HUES48 (cell line): ENCODE measurements at regions not wholly inside any gene's neighbourhood (a gene's known extent, or its start where the extent isn't known, plus 50 kb on each side); places are given as distances from the start of the nearest gene placed in this dataset.
A peak's percentile ranks its signal among the peaks of the same experiment; 100 is the strongest.

ENCODE experiments used
- H3K27ac ChIP-seq: one replicate; pipeline ENCODE4 v1.7.0; 2013; ENCODE audit warnings: low read depth, low read length, inconsistent platforms
- H3K27me3 ChIP-seq: 2 replicates; pipeline ENCODE4 v1.6.1; 2013; ENCODE audit warnings: mild to moderate bottlenecking, low read length; ENCODE audit not compliant: control insufficient read depth, insufficient read depth
- H3K36me3 ChIP-seq: 2 replicates; pipeline ENCODE4 v1.6.1; 2013; ENCODE audit warnings: low read length; ENCODE audit not compliant: control insufficient read depth, insufficient read depth
- H3K4me1 ChIP-seq: 2 replicates; pipeline ENCODE4 v1.6.1; 2013; ENCODE audit warnings: mild to moderate bottlenecking, low read length; ENCODE audit not compliant: control insufficient read depth, insufficient read depth
- H3K4me3 ChIP-seq: 2 replicates; pipeline ENCODE4 v1.5.1; 2013; ENCODE audit warnings: mild to moderate bottlenecking, low read depth, low read length
- H3K9ac ChIP-seq: 2 replicates; pipeline ENCODE4 v1.6.1; 2013; ENCODE audit warnings: mild to moderate bottlenecking, low read depth, low read length, moderate library complexity
- H3K9me3 ChIP-seq: 2 replicates; pipeline ENCODE4 v1.6.1; 2013; ENCODE audit warnings: low read length; ENCODE audit not compliant: control insufficient read depth, insufficient read depth

DNA sequence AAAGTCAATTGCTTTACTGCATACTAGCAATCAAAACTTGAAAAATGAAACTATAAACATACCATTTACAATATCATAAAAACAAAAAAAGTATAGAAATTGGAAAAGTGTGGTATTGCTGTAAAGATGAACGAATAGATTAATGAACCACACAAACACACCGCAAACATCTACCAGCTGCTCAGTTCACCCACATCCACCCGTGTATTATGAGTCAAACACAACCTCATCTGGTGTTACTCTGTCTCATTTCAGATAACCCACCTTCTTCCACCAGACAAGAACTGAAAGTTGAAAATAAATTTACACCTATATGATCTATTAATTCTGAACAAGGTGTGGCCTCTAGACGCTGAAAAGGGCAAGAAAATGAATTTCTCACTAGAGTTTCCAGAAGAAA, 53.3 kb downstream of the BLID start:
- Histone ChIP-seq H3K4me3 (no peak overlapping the region), H3K9me3 (peaks cover 16% of the 10 kb centered on the region), H3K27ac (no peak overlapping the region), H3K36me3 (no peaks in the 10 kb centered on the region), H3K4me1 (no peaks in the 10 kb centered on the region), H3K27me3 (no peaks in the 10 kb centered on the region), H3K9ac (no peak overlapping the region)

DNA sequence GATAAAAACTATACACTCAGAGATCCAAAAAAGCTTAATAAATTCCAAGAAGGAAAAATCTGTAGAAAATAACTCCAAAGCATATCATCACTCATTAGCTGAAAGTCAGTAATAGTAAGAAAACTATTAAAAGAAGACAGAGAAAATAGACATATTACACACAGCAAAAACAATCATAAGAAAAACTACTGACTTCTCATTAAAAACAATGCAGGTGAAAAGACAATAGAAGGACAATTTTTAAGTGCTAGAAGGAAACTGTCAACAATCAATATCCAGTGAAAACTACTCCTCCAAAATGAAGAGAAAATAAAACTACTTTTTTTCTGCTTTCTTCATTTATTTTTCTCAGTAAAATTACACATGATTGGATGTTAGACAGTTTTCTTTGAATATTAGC, 56.5 kb downstream of the BLID start:
- Histone ChIP-seq H3K9ac (no peak overlapping the region), H3K9me3 (peaks cover 16% of the 10 kb centered on the region), H3K4me3 (no peak overlapping the region), H3K27me3 (no peaks in the 10 kb centered on the region), H3K27ac (no peak overlapping the region), H3K4me1 (0 out of 2 replicates have a peak, but pooled peaks cover 3% of the 10 kb centered on the region), H3K36me3 (no peaks in the 10 kb centered on the region)

DNA sequence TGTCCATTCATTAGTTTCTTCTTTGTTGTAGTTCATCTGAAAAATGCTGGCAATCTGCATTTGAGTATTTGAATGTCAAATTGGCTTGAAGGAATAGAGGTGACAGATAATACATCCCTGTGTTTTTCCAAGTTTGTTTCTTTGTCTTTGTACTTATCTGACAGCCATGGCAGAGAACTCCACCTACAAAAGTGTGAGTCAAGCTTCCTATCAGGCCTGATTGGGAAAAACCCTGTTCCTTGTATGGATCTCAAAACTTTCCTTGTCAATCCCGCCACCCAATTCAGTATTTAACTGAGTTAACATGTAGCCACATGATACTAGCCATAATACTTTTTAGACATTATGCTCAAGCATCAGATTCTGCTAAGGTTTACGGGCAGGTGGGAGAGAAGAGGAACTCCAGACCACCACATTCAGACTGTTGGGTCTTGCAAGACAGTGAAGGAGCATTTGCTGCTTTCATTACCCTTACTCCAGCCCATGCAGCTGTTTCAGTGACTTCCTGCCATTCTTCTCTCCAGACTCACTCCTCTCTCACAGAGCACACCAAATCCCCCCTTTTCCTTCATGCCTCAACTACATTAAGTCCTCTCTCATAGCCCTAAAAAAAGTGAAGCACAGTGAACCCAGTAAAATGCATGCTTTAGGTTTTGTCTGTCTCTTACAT, 65.9 kb downstream of the BLID start:
- no peak overlapping the region for H3K27ac ChIP-seq
- no peak overlapping the region for H3K4me3 ChIP-seq
- no peaks in the 10 kb centered on the region for H3K4me1 ChIP-seq
- 0 out of 2 replicates have a peak, but pooled peaks cover 3% of the 10 kb centered on the region for H3K9me3 ChIP-seq
- H3K9ac ChIP-seq = no peak overlapping the region
- H3K27me3 ChIP-seq = no peaks in the 10 kb centered on the region
- H3K36me3 ChIP-seq = no peaks in the 10 kb centered on the region

DNA sequence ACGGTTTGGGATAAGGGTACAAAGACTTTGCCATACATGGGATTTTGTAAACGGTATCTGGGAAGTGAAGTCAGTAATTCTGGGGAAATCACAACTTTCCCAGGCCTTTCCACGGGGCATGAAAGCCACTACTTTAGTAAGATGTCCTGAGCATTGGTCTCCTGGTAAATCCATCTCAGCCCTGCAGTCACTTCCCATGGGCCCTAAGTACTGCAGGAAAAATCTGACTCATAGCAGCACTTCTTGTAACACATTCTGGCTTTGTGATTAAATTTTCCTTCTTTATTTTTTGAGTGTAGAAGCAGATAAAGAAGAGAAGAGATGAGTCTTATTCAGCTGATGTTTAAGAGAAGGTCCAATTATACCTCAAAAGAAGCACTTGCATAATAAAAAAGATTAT, 67.6 kb downstream of the BLID start:
- no peak overlapping the region for H3K9ac ChIP-seq
- H3K36me3 ChIP-seq = no peaks in the 10 kb centered on the region
- H3K4me3 ChIP-seq = no peak overlapping the region
- no peaks in the 10 kb centered on the region for H3K4me1 ChIP-seq
- H3K27ac ChIP-seq = no peak overlapping the region
- 0 out of 2 replicates have a peak, but pooled peaks cover 3% of the 10 kb centered on the region for H3K9me3 ChIP-seq
- no peaks in the 10 kb centered on the region for H3K27me3 ChIP-seq

DNA sequence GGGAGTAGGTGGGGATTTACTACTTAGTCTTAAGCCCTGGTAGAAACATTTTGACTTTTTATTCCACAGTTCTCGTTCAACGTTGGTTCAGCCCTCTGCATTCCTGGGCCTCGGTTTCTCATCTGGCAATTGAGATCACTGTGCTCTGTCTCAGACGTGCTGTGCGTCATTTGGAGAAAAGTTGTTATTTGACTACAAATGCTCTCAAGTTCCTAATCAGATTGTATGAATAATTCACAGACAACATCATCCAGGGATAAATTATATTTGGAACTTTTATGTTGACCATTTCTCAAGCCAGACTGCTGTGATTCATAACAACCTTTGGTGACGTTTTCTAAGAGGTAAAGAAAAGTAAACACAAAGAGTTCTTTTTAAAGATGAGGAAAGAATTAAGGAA, 69.2 kb downstream of the BLID start:
- H3K9me3 ChIP-seq = no peaks in the 10 kb centered on the region
- H3K9ac ChIP-seq = no peak overlapping the region
- H3K27ac ChIP-seq = no peak overlapping the region
- peaks cover 2% of the 10 kb centered on the region; the same call in 1 of the 2 replicates for H3K4me1 ChIP-seq
- H3K27me3 ChIP-seq = no peaks in the 10 kb centered on the region
- no peaks in the 10 kb centered on the region for H3K36me3 ChIP-seq
- no peak overlapping the region for H3K4me3 ChIP-seq

DNA sequence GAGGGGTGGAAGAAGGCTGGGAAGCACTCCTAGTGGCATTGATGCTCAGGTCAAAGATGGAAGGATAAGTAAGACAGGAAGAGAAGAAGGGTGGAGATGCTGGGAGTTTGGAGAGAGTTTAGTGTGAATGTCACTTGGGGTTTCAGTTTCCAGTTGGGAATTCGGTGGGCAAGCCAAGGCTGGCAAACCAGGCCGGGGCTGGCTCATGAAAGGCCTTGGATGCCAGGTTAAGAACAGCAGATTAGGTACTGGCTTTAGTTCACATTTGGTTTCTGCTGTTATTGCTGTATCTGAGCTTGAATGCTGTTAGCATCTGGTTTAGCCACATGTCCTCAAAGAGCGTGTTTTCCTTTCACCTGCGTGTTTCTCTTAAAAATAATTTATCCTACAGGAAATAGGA, 69.6 kb downstream of the BLID start:
- H3K36me3 ChIP-seq = no peaks in the 10 kb centered on the region
- H3K9me3 ChIP-seq = no peaks in the 10 kb centered on the region
- H3K4me1 ChIP-seq = peaks cover 6% of the 10 kb centered on the region; the same call in 1 of the 2 replicates
- H3K27ac ChIP-seq = no peak overlapping the region
- H3K9ac ChIP-seq = no peak overlapping the region
- no peak overlapping the region for H3K4me3 ChIP-seq
- H3K27me3 ChIP-seq = no peaks in the 10 kb centered on the region

DNA sequence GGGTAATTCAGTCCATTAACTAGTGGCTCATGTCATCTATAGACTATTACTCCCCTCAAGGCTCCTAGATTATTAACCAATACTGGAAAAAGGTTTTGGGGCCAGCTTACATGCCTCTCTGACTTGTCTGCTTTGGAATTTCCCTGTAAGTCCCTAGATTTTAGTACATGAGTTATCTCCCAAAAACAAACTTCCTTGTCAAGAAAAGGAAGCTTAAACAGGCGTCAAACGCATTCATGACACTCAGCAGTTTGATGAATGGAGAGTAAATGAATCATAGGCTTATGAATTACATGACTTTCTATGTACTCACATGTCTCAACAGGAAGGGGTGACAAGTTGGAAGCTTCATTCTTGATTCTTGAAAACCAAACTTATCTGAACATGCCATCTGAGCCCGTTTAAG, 70.8 kb downstream of the BLID start:
- Histone ChIP-seq H3K27ac (no peak overlapping the region), H3K36me3 (no peaks in the 10 kb centered on the region), H3K9me3 (no peaks in the 10 kb centered on the region), H3K4me3 (no peak overlapping the region), H3K9ac (no peak overlapping the region), H3K4me1 (peaks cover 17% of the 10 kb centered on the region), H3K27me3 (no peaks in the 10 kb centered on the region)

DNA sequence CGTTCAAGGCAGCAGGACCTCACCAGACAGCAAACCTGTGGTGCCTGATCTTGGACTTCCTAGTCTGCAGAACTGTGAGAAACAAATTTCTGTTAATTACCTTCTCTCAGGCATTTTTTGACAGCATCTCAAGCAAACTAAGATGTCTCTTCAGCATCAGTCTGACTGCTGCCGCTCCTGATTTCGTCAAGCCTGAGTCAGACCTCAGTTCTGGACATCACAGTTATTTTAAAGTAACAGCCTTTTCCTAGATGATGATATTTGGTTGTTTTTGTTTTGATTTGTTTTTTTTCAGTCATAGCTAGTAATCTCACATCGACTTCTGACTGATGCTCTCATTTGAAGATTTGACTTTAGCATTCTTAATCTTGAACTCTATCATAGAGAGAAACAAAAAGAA, 71.9 kb downstream of the BLID start:
- peaks cover 23% of the 10 kb centered on the region for H3K4me1 ChIP-seq
- H3K27ac ChIP-seq = no peak overlapping the region

DNA sequence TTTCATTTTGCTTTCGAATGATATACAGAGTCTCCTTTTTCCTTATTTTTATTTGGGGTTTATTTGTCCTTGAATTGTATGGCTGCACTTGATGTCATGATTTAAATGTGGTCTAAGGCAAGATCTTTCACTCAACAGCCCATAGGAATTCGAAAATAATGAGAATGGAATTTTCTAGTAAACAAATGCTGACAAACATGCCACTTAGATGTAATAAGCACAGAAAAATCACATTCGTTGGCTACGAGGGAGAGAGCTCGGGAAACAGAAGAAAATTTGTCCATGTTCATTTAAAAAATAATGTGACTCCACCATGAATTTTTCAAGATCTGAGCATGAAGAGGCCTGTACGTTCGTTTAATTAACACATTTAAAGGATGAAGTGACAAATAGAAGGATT, 73.0 kb downstream of the BLID start:
- Histone ChIP-seq H3K36me3 (no peaks in the 10 kb centered on the region), H3K4me3 (no peak overlapping the region), H3K27me3 (0 out of 2 replicates have a peak, but pooled peaks cover 4% of the 10 kb centered on the region), H3K9ac (no peak overlapping the region), H3K4me1 (peaks cover 34% of the 10 kb centered on the region), H3K27ac (no peak overlapping the region), H3K9me3 (no peaks in the 10 kb centered on the region)

More for the DNA sequence above, 71.9 kb downstream of the BLID start:
- Histone ChIP-seq H3K9me3 (no peaks in the 10 kb centered on the region), H3K27me3 (0 out of 2 replicates have a peak, but pooled peaks cover 4% of the 10 kb centered on the region), H3K9ac (no peak overlapping the region), H3K36me3 (no peaks in the 10 kb centered on the region), H3K4me3 (no peak overlapping the region)

DNA sequence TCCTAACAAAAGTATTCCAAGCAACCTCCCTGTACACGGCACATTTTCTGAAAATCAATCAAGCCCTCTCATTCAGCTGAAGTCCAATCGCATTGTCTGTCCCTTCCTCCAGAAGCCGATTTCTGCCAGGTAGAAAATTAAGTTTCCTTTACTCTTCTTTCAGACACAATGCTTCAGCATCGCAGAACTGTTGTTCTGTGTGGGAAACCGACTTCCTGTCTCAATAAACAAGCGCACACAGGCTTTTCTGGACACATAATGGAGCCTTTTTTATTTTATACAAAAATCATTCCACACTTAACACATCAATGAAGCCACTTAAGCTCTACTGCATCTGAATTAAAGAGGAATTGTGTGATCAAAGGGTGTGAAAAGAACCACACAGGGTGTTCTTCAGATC, 75.6 kb downstream of the BLID start:
- Histone ChIP-seq H3K27ac (peak overlapping the region; percentile 51), H3K4me3 (peak overlapping the region; percentile 31; the same call in 1 of the 2 replicates), H3K36me3 (no peaks in the 10 kb centered on the region), H3K4me1 (peaks cover 48% of the 10 kb centered on the region), H3K9ac (no peak overlapping the region; the same call in 1 of the 2 replicates), H3K27me3 (0 out of 2 replicates have a peak, but pooled peaks cover 4% of the 10 kb centered on the region), H3K9me3 (no peaks in the 10 kb centered on the region)

DNA sequence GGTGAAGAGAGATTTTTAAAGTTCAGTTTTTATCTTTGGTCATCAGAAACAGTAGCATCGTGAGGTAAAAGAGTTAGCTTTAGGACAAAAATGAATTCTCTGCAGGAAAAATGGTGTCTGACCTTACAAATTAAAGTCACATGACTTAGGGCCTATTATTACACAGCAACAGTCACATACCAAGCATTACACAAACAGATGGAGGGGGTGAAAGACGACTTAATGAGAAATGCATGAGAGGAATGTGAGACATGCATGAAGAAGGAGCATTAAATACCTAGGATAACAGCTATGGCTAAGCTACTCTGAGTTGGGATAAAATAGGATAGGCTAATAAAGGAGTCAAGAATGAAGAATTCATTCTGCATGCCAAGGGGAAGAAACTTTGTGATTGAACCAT, 77.5 kb downstream of the BLID start:
- no peaks in the 10 kb centered on the region for H3K36me3 ChIP-seq
- no peaks in the 10 kb centered on the region for H3K9me3 ChIP-seq

More for the DNA sequence above, 77.5 kb downstream of the BLID start:
- peaks cover 53% of the 10 kb centered on the region for H3K4me1 ChIP-seq
- no peak overlapping the region for H3K4me3 ChIP-seq
- H3K27me3 ChIP-seq = 0 out of 2 replicates have a peak, but pooled peaks cover 4% of the 10 kb centered on the region
- H3K9ac ChIP-seq = no peak overlapping the region
- H3K27ac ChIP-seq = no peak overlapping the region
